ENCODE measurements at regions not wholly inside any gene's neighbourhood (a gene's known extent, or its start where the extent isn't known, plus 50 kb on each side); places are given as distances from the start of the nearest gene placed in this dataset.

GRCh38 chrX:84737471-84737871 lies 235.2 kb upstream of the HDX start:
- no peak for TF ChIP-seq CTCF (IDR thresholded peaks at IDR 0.05)
- TF ChIP-seq POLR2A (IDR thresholded peaks at IDR 0.05) = no peak
- TF ChIP-seq EP300 (IDR thresholded peaks at IDR 0.05) = no peak
- TF ChIP-seq POLR2AphosphoS5 (IDR thresholded peaks at IDR 0.05) = no peak
